GM23338 (cell line): ENCODE measurements at regions not wholly inside any gene's neighbourhood (a gene's known extent, or its start where the extent isn't known, plus 50 kb on each side); places are given as distances from the start of the nearest gene placed in this dataset.

ENCODE experiments used
- CREB1 ChIP-seq: fragments of 250-450 bp; sonication (Bioruptor Pico); IDR thresholded peaks from 2 replicates; pipeline ENCODE4 v1.5.0; 2020; ENCODE audit warnings: low read depth, mild to moderate bottlenecking, moderate library complexity
- CTCF ChIP-seq, 2 experiments: fragments of 200-600 bp in 1 of 2; sonication (generic) in 1 of 2; conservative IDR thresholded peaks; 2 replicates each; pipeline versions ENCODE4 v1.5.1 to v1.6.1; 2016 to 2017; ENCODE audit warnings: antibody characterized with exemption in 2 of 2, low read depth in 2 of 2, mild to moderate bottlenecking in 2 of 2, moderate library complexity in 1 of 2
- EZH2 ChIP-seq: fragments of 200-600 bp; sonication (generic); IDR thresholded peaks from one replicate; pipeline ENCODE4 v1.8.0; 2017; ENCODE audit warnings: antibody characterized with exemption, mild to moderate bottlenecking, low read depth; ENCODE audit not compliant: unreplicated experiment
- EZH2phosphoT487 ChIP-seq: fragments of 200-600 bp; sonication (generic); IDR thresholded peaks from one replicate; pipeline ENCODE4 v1.8.1; 2018; ENCODE audit warnings: antibody characterized with exemption; ENCODE audit not compliant: unreplicated experiment
- JUNB ChIP-seq: IDR thresholded peaks from one replicate; pipeline ENCODE4 v1.6.1; 2016; ENCODE audit warnings: antibody characterized with exemption; ENCODE audit not compliant: unreplicated experiment
- NANOG ChIP-seq: IDR thresholded peaks from 2 replicates; pipeline ENCODE4 v1.6.1; 2016; ENCODE audit warnings: antibody characterized with exemption, borderline replicate concordance
- POLR2AphosphoS5 ChIP-seq: IDR thresholded peaks from 2 replicates; pipeline ENCODE4 v1.6.1; 2016; ENCODE audit warnings: antibody characterized with exemption, low read depth
- STAT1 ChIP-seq: IDR thresholded peaks from one replicate; pipeline ENCODE4 v1.6.1; 2016; ENCODE audit warnings: antibody characterized with exemption; ENCODE audit not compliant: unreplicated experiment
- ZNF114 ChIP-seq: fragments of 250-450 bp; sonication (Bioruptor Pico); IDR thresholded peaks from 2 replicates; pipeline ENCODE4 v1.5.0; 2020; ENCODE audit warnings: mild to moderate bottlenecking, moderate library complexity
- ZNF331 ChIP-seq: fragments of 250-450 bp; sonication (Bioruptor Pico); IDR thresholded peaks from 2 replicates; pipeline ENCODE4 v1.5.0; 2020; ENCODE audit warnings: low read depth, mild to moderate bottlenecking, moderate library complexity
- TF ChIP-seq, protein P1 (sequence below): IDR thresholded peaks from one replicate; pipeline ENCODE4 v1.6.1; 2018; ENCODE audit warnings: antibody characterized with exemption; ENCODE audit not compliant: unreplicated experiment
- TF ChIP-seq, protein P2 (sequence below): IDR thresholded peaks from 2 replicates; pipeline ENCODE4 v1.6.1; 2016; ENCODE audit warnings: antibody characterized with exemption

DNA sequence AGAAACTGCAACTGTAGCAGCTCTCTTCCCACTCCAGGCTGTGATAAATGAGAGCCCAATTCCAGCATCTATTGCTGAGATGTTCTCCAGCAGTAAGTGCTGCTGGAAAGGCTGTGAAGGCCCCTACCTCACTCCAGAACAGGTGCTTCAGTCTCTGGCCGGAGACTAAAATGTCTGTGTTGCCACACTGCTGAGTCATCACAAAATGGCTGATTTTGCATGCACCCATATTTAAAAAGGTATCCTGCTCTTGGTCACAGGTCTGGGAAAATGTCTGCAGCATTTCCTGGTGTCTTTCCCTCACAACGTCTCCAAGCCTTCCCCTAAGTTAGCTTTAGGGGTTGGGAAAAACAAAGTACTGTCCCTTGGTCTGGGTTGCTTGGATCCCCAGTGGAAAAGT is 95.1 kb downstream of the TPBG start:
- TF ChIP-seq CTCF (conservative IDR thresholded peaks at IDR 0.05; ENCODE audit: low read depth in 2 of 2), result no peak
- TF ChIP-seq EZH2phosphoT487, result no peak
- TF ChIP-seq ZNF114 (CRISPR knock-in tag), result no peak
- TF ChIP-seq, protein P1, sequence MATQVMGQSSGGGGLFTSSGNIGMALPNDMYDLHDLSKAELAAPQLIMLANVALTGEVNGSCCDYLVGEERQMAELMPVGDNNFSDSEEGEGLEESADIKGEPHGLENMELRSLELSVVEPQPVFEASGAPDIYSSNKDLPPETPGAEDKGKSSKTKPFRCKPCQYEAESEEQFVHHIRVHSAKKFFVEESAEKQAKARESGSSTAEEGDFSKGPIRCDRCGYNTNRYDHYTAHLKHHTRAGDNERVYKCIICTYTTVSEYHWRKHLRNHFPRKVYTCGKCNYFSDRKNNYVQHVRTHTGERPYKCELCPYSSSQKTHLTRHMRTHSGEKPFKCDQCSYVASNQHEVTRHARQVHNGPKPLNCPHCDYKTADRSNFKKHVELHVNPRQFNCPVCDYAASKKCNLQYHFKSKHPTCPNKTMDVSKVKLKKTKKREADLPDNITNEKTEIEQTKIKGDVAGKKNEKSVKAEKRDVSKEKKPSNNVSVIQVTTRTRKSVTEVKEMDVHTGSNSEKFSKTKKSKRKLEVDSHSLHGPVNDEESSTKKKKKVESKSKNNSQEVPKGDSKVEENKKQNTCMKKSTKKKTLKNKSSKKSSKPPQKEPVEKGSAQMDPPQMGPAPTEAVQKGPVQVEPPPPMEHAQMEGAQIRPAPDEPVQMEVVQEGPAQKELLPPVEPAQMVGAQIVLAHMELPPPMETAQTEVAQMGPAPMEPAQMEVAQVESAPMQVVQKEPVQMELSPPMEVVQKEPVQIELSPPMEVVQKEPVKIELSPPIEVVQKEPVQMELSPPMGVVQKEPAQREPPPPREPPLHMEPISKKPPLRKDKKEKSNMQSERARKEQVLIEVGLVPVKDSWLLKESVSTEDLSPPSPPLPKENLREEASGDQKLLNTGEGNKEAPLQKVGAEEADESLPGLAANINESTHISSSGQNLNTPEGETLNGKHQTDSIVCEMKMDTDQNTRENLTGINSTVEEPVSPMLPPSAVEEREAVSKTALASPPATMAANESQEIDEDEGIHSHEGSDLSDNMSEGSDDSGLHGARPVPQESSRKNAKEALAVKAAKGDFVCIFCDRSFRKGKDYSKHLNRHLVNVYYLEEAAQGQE, result no peak
- TF ChIP-seq EZH2, result no peak
- TF ChIP-seq JUNB, result no peak
- TF ChIP-seq, protein P2, sequence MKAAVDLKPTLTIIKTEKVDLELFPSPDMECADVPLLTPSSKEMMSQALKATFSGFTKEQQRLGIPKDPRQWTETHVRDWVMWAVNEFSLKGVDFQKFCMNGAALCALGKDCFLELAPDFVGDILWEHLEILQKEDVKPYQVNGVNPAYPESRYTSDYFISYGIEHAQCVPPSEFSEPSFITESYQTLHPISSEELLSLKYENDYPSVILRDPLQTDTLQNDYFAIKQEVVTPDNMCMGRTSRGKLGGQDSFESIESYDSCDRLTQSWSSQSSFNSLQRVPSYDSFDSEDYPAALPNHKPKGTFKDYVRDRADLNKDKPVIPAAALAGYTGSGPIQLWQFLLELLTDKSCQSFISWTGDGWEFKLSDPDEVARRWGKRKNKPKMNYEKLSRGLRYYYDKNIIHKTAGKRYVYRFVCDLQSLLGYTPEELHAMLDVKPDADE, result no peak
- no peak for TF ChIP-seq CREB1 (CRISPR knock-in tag)
- TF ChIP-seq POLR2AphosphoS5, result no peak
- TF ChIP-seq ZNF331 (CRISPR knock-in tag), result no peak
- no peak for TF ChIP-seq STAT1
- no peak for TF ChIP-seq NANOG
